ENCODE measurements at regions not wholly inside any gene's neighbourhood (a gene's known extent, or its start where the extent isn't known, plus 50 kb on each side); places are given as distances from the start of the nearest gene placed in this dataset.

DNA sequence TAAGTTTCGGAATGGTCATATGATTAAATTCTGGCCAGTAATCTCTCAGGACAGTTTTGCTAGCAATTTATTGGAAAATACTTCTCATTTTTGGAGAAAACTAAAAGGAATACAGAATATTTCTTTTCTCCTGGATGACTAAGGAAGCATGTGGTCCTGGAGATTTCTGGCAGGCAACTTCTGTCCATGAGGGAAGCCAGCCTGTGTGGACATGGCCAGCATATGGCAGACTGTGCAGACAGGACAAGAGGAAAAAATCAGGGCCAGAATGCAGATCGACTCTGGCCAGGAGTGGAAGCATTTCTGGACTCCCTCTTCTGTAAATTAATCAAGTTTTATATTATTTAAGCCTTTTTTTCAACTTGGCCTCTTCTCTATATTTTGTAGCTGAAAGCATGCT is 100.4 kb upstream of the CDH18 start:
- TF ChIP-seq CTCF (IDR thresholded peaks at IDR 0.05): no peak
- no peak for TF ChIP-seq ATF1 (CRISPR knock-in tag; IDR thresholded peaks at IDR 0.05)
- no peak for TF ChIP-seq JUN (CRISPR knock-in tag; IDR thresholded peaks at IDR 0.05)
- TF ChIP-seq ELF4 (CRISPR knock-in tag; IDR thresholded peaks at IDR 0.05; ENCODE audit: low read depth): no peak
- no peak for TF ChIP-seq CREB1 (CRISPR knock-in tag; IDR thresholded peaks at IDR 0.05)
- no peak for TF ChIP-seq FOXJ3 (CRISPR knock-in tag; IDR thresholded peaks at IDR 0.05; ENCODE audit: borderline replicate concordance)
- TF ChIP-seq, protein P1, sequence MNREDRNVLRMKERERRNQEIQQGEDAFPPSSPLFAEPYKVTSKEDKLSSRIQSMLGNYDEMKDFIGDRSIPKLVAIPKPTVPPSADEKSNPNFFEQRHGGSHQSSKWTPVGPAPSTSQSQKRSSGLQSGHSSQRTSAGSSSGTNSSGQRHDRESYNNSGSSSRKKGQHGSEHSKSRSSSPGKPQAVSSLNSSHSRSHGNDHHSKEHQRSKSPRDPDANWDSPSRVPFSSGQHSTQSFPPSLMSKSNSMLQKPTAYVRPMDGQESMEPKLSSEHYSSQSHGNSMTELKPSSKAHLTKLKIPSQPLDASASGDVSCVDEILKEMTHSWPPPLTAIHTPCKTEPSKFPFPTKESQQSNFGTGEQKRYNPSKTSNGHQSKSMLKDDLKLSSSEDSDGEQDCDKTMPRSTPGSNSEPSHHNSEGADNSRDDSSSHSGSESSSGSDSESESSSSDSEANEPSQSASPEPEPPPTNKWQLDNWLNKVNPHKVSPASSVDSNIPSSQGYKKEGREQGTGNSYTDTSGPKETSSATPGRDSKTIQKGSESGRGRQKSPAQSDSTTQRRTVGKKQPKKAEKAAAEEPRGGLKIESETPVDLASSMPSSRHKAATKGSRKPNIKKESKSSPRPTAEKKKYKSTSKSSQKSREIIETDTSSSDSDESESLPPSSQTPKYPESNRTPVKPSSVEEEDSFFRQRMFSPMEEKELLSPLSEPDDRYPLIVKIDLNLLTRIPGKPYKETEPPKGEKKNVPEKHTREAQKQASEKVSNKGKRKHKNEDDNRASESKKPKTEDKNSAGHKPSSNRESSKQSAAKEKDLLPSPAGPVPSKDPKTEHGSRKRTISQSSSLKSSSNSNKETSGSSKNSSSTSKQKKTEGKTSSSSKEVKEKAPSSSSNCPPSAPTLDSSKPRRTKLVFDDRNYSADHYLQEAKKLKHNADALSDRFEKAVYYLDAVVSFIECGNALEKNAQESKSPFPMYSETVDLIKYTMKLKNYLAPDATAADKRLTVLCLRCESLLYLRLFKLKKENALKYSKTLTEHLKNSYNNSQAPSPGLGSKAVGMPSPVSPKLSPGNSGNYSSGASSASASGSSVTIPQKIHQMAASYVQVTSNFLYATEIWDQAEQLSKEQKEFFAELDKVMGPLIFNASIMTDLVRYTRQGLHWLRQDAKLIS (CRISPR knock-in tag; IDR thresholded peaks at IDR 0.05; ENCODE audit: borderline replicate concordance): no peak
- TF ChIP-seq AR (CRISPR knock-in tag; IDR thresholded peaks at IDR 0.05): no peak
- TF ChIP-seq MLX (CRISPR knock-in tag; IDR thresholded peaks at IDR 0.05): no peak
- TF ChIP-seq CBFB (CRISPR knock-in tag; IDR thresholded peaks at IDR 0.05; ENCODE audit: low read depth): no peak
- TF ChIP-seq TCF7 (CRISPR knock-in tag; IDR thresholded peaks at IDR 0.05; ENCODE audit: low read depth): no peak
- TF ChIP-seq NFYB (CRISPR knock-in tag; conservative IDR thresholded peaks at IDR 0.05; ENCODE audit: low read depth): no peak
